ENCODE measurements at regions not wholly inside any gene's neighbourhood (a gene's known extent, or its start where the extent isn't known, plus 50 kb on each side); places are given as distances from the start of the nearest gene placed in this dataset.
"Not testable (repeated sequence)": the region's sequence is repeated elsewhere in the genome, so short reads cannot be mapped to it uniquely, and the experiment has no call there.

- Histone ChIP-seq H3K27ac (no peak overlapping the region), H3K36me3 (no peaks in the 10 kb centered on the region), H3K9me3 (no peaks in the 10 kb centered on the region), H3K27me3 (no peaks in the 10 kb centered on the region), H3K4me3 (no peak overlapping the region), H3K4me1 (no peaks in the 10 kb centered on the region)
- no peak for TF ChIP-seq POLR2A (IDR thresholded peaks at IDR 0.05)
- TF ChIP-seq, protein P1, sequence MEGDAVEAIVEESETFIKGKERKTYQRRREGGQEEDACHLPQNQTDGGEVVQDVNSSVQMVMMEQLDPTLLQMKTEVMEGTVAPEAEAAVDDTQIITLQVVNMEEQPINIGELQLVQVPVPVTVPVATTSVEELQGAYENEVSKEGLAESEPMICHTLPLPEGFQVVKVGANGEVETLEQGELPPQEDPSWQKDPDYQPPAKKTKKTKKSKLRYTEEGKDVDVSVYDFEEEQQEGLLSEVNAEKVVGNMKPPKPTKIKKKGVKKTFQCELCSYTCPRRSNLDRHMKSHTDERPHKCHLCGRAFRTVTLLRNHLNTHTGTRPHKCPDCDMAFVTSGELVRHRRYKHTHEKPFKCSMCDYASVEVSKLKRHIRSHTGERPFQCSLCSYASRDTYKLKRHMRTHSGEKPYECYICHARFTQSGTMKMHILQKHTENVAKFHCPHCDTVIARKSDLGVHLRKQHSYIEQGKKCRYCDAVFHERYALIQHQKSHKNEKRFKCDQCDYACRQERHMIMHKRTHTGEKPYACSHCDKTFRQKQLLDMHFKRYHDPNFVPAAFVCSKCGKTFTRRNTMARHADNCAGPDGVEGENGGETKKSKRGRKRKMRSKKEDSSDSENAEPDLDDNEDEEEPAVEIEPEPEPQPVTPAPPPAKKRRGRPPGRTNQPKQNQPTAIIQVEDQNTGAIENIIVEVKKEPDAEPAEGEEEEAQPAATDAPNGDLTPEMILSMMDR (IDR thresholded peaks at IDR 0.05), result no peak
- intact Hi-C loops (cut with DNase I; ENCODE audit: low total_unique reads), result no loop called here
- no peak for DNase-seq
Observed at GRCh38 chr2:180781276-180781675, 199.1 kb upstream of the UBE2E3 start.

DNA sequence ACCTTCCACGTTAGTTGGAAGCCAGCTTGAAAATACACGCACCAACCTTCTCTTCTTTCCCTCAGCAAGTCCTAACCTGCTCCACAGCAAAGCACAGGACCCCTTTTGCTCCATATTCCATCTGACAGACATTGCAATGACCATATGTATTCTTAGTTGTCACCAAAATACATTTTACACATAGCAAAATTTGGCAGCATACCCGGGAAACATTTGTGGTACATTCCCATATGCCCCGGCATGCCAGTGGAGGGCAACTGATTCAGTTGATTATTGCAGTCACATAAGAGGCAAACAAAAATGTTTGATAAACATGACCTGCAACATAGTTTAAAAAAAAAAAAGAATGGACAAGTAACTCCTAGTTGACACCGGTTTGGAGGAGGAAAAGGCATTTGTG, 202.1 kb upstream of the UBE2E3 start:
- TF ChIP-seq, protein P1 (IDR thresholded peaks at IDR 0.05), result no peak
- no peak for TF ChIP-seq POLR2A (IDR thresholded peaks at IDR 0.05)
- H3K4me1 ChIP-seq, result no peaks in the 10 kb centered on the region
- no peak for DNase-seq
- H3K4me3 ChIP-seq, result no peak overlapping the region
- intact Hi-C loops (cut with DNase I; ENCODE audit: low total_unique reads), result no loop called here
- no peaks in the 10 kb centered on the region for H3K36me3 ChIP-seq
- H3K9me3 ChIP-seq, result no peaks in the 10 kb centered on the region
- H3K27ac ChIP-seq, result no peak overlapping the region
- no peaks in the 10 kb centered on the region for H3K27me3 ChIP-seq

- Histone ChIP-seq H3K27ac (no peak overlapping the region), H3K9me3 (no peaks in the 10 kb centered on the region), H3K4me3 (no peak overlapping the region), H3K27me3 (no peaks in the 10 kb centered on the region), H3K4me1 (no peaks in the 10 kb centered on the region), H3K36me3 (no peaks in the 10 kb centered on the region)
- TF ChIP-seq POLR2A (IDR thresholded peaks at IDR 0.05), result no peak
- TF ChIP-seq, protein P1 (IDR thresholded peaks at IDR 0.05), result no peak
- intact Hi-C loops (cut with DNase I; ENCODE audit: low total_unique reads), result no loop called here
- DNase-seq, result no peak
Observed at GRCh38 chr2:180776921-180777320, 203.5 kb upstream of the UBE2E3 start.

DNA sequence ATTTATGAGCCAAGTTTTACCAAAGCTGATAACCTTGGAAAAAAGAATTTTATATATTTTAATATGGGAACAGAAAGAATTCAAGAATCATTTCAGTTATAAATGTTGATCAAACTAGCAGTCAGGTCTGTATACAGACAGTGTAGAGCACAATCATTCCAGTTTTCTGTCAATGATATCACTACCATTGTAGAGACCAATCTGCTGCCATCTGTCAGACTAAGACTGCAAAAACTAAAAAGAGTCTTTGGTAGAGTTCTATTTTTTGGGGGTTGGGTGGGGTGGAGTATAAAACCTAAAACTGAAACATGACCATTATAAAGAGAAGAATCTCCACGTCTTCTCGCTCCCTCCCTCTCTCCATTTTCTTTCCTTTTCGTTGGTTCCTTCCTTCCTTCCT, 204.7 kb upstream of the UBE2E3 start:
- intact Hi-C loops (cut with DNase I; ENCODE audit: low total_unique reads), result no loop called here
- no peak overlapping the region for H3K27ac ChIP-seq
- TF ChIP-seq, protein P1 (IDR thresholded peaks at IDR 0.05), result no peak
- TF ChIP-seq POLR2A (IDR thresholded peaks at IDR 0.05), result no peak

DNA sequence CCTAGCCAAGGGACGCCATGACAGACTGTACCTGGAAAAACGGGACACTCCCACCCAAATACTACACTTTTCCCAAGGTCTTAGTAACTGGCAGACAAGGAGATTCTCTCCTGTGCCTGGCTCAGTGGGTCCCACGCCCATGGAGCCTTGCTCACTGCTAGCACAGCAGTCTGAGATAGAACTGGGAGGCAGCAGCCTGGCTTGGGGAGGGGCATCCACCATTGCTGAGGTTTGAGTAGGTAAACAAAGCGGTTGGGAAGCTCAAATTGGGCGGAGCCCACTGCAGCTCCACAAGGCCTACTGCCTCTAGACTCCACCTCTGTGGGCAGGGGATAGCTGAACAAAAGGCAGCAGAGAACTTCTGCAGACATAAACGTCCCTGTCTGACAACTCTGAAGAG, 215.1 kb upstream of the UBE2E3 start:
- H3K4me3 ChIP-seq; DNase-seq; intact Hi-C loops (cut with DNase I; ENCODE audit: low total_unique reads); H3K4me1 ChIP-seq; H3K27ac ChIP-seq; H3K27me3 ChIP-seq; H3K36me3 ChIP-seq; H3K9me3 ChIP-seq: not testable (repeated sequence)

More for the DNA sequence above, 204.7 kb upstream of the UBE2E3 start:
- H3K36me3 ChIP-seq, result no peaks in the 10 kb centered on the region
- no peaks in the 10 kb centered on the region for H3K4me1 ChIP-seq
- no peaks in the 10 kb centered on the region for H3K9me3 ChIP-seq
- DNase-seq, result no peak
- no peak overlapping the region for H3K4me3 ChIP-seq
- no peaks in the 10 kb centered on the region for H3K27me3 ChIP-seq

DNA sequence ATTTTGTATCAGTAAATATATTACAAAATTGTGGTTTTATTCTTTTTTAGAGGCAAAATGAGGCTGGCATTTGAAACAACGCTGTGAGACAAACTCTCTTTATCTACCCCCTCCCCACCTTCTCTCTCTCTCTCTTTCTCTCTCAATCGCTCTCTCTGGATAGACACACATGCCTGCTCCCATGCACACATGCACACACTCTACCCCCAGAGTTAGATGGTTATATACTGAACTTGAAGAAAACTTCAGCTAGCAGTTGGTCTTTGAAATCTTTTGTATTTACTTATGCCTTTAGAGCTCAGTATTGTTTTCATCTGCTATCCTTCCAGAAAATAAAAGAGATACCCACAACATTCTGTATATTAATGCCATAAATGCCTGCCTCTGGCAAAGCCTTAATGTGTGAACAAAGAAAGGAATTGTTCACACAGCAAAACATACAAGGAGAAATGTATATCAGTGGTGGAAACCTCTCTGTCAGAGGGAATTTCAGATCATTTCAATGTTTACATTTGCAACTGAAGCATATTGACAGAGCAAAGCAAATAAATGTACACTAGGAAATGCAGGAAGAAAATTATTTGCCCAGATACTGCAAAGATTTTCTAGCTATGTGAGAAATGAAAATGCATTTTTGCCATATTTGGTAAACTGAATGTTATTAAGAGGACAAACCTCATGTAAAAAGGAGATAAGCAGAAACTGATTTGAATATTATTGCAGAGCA, 217.0 kb upstream of the UBE2E3 start:
- intact Hi-C loops (cut with DNase I; ENCODE audit: low total_unique reads), result no loop called here
- H3K27ac ChIP-seq, result no peak overlapping the region
- H3K4me1 ChIP-seq, result no peaks in the 10 kb centered on the region
- no peak overlapping the region for H3K4me3 ChIP-seq
- TF ChIP-seq POLR2A (IDR thresholded peaks at IDR 0.05), result no peak
- TF ChIP-seq, protein P1 (IDR thresholded peaks at IDR 0.05), result no peak
- H3K9me3 ChIP-seq, result no peaks in the 10 kb centered on the region
- no peaks in the 10 kb centered on the region for H3K36me3 ChIP-seq
- DNase-seq, result no peak
- H3K27me3 ChIP-seq, result no peaks in the 10 kb centered on the region
